Iris pigment epithelial cell (primary cell): ENCODE measurements at regions not wholly inside any gene's neighbourhood (a gene's known extent, or its start where the extent isn't known, plus 50 kb on each side); places are given as distances from the start of the nearest gene placed in this dataset.

Experiments
- DNase-seq: peaks from one replicate; pipeline ENCODE4 v3.0.0-alpha.2; 2011; ENCODE audit warnings: low read depth

DNA sequence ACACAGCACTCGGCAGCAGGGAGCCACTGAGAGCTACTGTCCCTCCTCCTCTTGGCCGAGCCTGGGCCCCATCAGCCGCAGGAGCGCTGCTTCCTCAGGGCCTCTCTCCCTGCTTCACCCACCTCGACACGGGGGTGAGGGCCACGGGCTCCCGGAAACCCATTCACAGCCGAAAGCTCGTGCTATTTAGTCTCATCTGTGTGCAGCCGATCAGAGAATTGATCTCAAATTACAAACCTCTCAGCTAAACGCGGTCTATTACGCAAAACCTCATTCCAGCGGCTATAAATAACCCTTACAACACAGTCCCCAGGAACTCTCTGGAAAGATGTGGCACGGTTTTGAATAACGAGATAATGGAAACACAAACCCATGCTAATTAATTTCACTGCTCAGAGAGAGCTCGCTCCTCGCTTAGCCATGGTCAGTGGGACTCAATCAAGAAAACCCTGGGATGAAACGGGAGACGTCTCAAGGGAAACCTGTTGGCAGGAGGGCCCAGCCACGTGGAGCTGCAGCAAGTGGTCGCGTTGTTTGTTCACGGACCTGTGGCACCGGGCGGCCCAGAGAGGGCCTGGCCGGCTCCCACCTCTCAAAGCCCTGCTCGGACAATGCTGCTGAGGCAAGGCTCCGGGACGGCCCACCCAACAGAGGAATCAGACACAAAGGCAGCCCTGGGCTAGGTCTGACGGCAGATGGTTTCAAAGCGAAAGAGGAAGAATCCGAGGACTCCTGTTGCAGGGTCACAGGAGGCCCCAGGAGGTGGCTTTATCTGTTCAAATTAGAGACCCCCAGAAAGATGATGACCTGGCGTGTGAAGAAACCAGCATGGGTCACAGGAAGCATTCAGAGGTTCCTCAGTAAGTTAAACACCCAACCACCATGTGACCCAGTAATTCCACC, 210.5 kb downstream of the CTTN start:
- peak; percentile 4 for DNase-seq

DNA sequence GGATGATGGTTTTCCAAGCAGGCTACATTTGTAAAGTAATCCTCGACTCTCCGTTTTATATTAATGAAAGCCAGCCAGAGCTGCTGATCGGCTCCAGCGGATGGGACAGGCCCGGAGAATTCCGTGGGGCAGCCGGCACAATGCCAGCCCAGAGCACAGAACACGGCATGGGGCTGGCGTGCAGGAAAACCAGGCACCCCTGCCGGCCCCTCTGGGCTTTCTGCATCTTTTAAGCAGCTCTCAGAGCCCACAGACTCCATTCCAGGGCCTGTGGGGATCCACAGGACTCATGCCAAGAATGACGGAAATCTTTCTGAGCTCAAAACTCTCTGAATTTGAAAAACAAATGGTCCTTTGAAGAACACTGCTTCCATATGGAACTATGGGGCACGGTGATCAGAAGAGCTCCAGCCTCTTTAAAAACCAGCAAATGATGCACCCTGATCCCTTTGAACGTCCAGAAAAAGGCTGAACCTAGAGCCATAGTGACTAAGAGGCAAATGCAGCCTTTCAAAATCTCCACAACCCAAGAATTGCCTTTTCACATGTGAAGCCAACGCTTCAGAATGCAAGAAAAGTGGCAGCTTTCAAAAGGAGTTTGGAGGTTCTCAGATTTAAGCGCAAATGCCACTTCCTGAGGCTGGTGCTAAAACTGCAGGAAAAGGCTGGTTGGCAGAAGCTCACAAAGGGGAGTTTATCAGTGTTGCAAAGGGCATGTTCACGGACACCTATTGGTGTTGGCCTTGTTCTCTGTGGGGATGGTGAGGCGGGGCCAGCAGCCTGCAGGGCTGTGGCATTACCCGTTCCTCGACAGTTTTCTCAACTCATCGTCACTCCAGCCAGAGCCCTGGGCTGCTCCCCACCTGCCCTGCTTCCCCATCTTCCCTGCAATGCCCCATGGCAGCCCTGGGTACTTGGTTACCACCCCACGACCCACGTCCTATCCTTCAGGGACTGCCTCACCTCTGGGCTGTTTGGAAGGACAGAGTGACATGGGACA, 212.5 kb downstream of the CTTN start:
- DNase-seq = no peak

- no peak for DNase-seq
These were observed 213.5 kb downstream of the CTTN start for GRCh38 chr11:70611821-70612220.

GRCh38 chr11:70612459-70613141, 214.3 kb downstream of the CTTN start:
- DNase-seq = no peak

DNA sequence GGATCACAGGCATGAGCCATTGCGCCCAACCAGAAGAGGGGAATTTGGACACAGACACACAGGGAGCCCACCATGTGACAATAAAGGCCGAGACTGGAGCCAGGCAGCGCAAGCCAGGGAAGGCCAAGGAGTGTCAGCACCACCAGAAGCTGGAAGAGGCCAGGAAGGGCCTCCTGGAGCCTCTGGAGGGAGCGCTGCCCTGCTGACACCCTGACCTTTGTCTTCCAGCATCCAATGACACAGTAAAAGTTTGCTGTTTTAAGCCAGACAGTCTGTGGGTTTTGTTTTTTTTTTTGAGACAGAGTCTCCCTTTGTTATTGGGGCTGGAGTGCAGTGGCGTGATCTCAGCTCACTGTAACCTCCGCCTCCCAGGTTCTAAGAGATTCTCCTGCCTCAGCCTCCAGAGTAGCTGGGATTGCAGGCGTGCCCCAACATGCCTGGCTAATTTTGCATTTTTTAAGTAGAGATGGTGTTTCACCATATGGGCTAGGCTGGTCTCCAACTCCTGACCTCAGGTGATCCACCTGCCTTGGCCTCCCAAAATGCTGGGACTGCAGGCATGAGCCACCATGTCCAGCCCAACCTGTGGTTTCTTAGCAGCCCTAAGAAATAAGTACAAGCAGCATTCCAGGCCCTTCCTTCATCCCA, 215.8 kb downstream of the CTTN start:
- no peak for DNase-seq

- no peak for DNase-seq
These were observed 216.9 kb downstream of the CTTN start for GRCh38 chr11:70615036-70615875.

- DNase-seq = no peak
These were observed 218.0 kb downstream of the CTTN start for GRCh38 chr11:70616317-70616716.

DNA sequence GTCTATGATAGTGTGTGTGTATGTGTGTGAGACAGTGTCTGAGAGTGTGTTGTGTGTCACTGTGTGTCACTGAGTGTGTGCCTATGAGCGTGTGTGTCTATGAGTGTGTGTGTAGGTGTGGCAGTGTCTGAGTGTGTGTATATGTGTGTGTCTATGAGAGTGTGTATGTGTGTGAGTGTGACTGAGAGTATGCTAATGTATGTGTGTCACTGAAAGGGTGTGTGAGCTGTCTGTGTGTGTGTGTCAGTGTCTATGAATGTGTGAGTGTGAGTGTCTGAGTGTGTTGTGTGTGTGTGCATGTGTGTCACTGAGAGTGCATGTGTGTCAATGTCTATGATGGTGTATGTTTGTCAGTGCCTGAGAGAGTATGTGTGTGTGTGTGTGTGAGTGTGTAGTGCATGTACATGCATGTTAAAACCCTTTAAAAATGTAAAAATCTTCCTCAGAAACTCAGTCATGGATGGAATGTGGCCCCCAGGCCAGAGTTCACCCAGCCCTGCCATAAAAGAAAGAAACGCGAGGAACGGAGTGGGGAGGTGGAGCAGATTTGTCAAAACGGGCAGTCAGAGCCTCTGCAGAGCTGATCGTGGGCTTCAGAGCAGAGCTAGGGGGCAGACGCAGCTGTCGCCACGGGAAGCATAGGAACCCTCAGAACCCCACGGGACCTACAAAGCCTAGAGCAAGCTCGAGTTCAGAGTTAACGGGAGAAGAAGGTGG, 218.8 kb downstream of the CTTN start:
- no peak for DNase-seq

GRCh38 chr11:70618431-70619101, 220.2 kb downstream of the CTTN start:
- no peak for DNase-seq

GRCh38 chr11:70619591-70619990, 221.3 kb downstream of the CTTN start:
- no peak for DNase-seq

DNA sequence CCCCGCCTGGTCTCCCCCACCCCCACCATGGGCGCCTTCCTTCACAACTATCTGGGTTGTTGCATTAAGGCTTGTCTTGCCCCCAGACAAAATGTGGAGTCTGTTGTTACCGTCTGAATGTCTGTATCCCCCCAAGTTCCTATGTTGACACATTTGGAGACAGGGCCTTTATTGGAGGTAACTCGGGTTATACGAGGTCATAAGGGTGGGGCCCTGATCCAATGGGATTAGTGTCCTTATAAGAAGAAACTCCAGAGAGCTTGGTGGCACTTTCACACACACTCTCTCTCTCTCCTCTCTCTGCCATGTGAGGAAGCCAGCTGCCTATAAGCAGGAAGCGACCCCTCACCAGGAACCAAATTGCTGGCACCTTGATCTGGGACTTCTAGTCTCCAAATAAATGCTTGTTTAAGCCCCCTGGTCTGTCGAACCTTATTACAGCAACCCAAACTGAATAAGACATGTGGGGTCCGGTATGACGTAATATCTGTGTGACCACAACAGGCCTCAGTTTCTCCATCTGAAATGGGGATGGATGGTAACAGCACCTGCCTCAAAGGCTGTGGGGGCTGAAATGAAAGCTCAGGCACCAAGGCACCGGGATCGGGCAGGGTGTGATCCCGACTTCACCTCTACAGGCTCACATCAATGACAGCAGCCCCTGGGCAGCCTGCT, 222.3 kb downstream of the CTTN start:
- DNase-seq = no peak

- no peak for DNase-seq
These were observed 222.9 kb downstream of the CTTN start for GRCh38 chr11:70621241-70621640.

DNA sequence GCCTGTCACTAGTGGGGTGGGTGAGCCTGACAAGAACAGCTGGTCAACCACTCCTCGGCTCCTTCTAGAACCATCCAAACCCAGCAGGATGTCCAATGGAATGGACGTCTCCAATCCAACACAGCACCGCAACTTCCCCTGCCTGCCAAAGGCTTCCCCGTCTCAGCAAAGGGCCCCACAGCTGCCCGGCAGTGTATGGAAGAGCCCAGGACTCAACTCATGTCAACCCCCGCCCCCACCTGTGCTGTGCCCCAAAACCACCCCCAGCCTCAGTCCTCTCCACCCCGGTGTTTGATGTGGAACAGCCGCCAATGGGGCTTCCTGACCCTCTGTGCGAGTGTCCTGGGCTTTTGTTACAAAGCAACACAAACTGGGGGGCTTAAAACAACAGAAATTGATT, 223.8 kb downstream of the CTTN start:
- no peak for DNase-seq

GRCh38 chr11:70623906-70624597, 225.7 kb downstream of the CTTN start:
- DNase-seq = no peak

DNA sequence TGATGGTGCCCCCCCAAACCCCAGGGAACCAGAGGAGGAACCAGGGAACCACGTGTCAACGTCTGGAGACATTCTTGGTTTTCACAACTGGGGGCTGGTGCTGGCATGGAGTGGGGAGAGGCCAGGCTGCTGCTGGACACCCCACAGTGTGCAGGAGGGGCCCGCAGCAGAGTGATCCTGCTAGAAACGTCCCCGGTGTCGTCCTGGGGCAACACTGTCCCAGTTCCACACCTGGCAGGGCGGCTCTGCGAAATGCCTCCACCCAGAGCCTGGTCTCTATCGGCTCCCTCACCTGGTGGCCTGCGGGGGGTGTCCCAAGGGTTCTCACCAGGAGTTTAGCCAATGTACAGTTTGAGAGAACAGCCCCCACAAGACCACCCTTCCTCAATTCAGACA, 226.3 kb downstream of the CTTN start:
- no peak for DNase-seq

DNA sequence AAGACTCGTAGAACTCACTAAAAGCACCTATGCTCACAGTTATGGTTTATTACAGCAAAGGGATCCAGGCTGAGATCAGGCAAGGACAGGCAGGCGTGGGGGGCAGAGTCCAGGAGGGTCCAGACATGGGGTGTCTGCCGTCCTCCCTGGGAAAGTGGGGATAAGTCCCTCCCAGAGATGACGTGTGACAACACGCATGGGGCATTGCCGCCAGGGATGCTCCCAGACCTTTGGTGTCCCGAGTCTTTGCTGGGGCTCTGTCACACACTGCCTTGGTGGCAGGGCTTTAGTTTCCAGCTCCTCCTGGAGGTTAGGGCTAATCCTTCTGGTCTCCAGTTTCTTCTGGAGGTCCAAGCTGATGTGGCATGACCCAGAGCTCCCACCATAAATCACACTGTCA, 226.7 kb downstream of the CTTN start:
- DNase-seq = no peak

- DNase-seq = no peak
These were observed 227.5 kb downstream of the CTTN start for GRCh38 chr11:70625582-70626518.
